ENCODE measurements at regions not wholly inside any gene's neighbourhood (a gene's known extent, or its start where the extent isn't known, plus 50 kb on each side); places are given as distances from the start of the nearest gene placed in this dataset.

GRCh38 chr12:90261283-90261682, 552.6 kb upstream of the ATP2B1 start:
- TF ChIP-seq CTCF (IDR thresholded peaks at IDR 0.05) = no peak
- no peak for TF ChIP-seq POLR2A (IDR thresholded peaks at IDR 0.05)
